GM21717 (cell line): ENCODE measurements at regions not wholly inside any gene's neighbourhood (a gene's known extent, or its start where the extent isn't known, plus 50 kb on each side); places are given as distances from the start of the nearest gene placed in this dataset.
"Not testable (repeated sequence)": the region's sequence is repeated elsewhere in the genome, so short reads cannot be mapped to it uniquely, and the experiment has no call there.

Experiments used
- ATAC-seq: cut with Tn5 transposase; IDR thresholded peaks from one replicate; pipeline ENCODE4 v1.9.1; 2021; ENCODE audit warnings: mild to moderate bottlenecking, moderate library complexity; ENCODE audit not compliant: unreplicated experiment

- no peak for ATAC-seq
These were observed 62.6 kb upstream of the WNT7B start for GRCh38 chr22:46039535-46039934.

- ATAC-seq = no peak
These were observed 63.8 kb upstream of the WNT7B start for GRCh38 chr22:46040471-46041465.

- no peak for ATAC-seq
These were observed 64.7 kb upstream of the WNT7B start for GRCh38 chr22:46041642-46042041.

GRCh38 chr22:46042786-46043185 lies 65.8 kb upstream of the WNT7B start:
- no peak for ATAC-seq

GRCh38 chr22:46043339-46043738 lies 66.4 kb upstream of the WNT7B start:
- no peak for ATAC-seq

GRCh38 chr22:46043816-46044620 lies 67.1 kb upstream of the WNT7B start:
- ATAC-seq = no peak

- ATAC-seq = no peak
These were observed 67.9 kb upstream of the WNT7B start for GRCh38 chr22:46044621-46045458.

GRCh38 chr22:46045459-46046298 lies 68.7 kb upstream of the WNT7B start:
- ATAC-seq = no peak

GRCh38 chr22:46046299-46046685 lies 69.3 kb upstream of the WNT7B start:
- ATAC-seq = no peak

- ATAC-seq = no peak
These were observed 70.3 kb upstream of the WNT7B start for GRCh38 chr22:46047226-46047625.

GRCh38 chr22:46047841-46048595 lies 71.1 kb upstream of the WNT7B start:
- no peak for ATAC-seq

- ATAC-seq = not testable (repeated sequence)
These were observed 71.7 kb upstream of the WNT7B start for GRCh38 chr22:46048661-46049060.

GRCh38 chr22:46049726-46050450 lies 72.9 kb upstream of the WNT7B start:
- no peak for ATAC-seq

- no peak for ATAC-seq
These were observed 73.5 kb upstream of the WNT7B start for GRCh38 chr22:46050451-46050845.

GRCh38 chr22:46050916-46051614 lies 74.1 kb upstream of the WNT7B start:
- ATAC-seq = no peak

GRCh38 chr22:46051646-46052045 lies 74.7 kb upstream of the WNT7B start:
- no peak for ATAC-seq

GRCh38 chr22:46052331-46052771 lies 75.4 kb upstream of the WNT7B start:
- ATAC-seq = no peak
